ENCODE measurements at regions not wholly inside any gene's neighbourhood (a gene's known extent, or its start where the extent isn't known, plus 50 kb on each side); places are given as distances from the start of the nearest gene placed in this dataset.

GRCh38 chr22:49688516-49689254, 139.0 kb downstream of the BRD1 start:
- TF ChIP-seq TCF7L2 (IDR thresholded peaks at IDR 0.05; ENCODE audit: borderline replicate concordance, extremely low read depth, insufficient read depth, insufficient read length) (no peak), ZBTB33 (IDR thresholded peaks at IDR 0.05; ENCODE audit: extremely low read depth, insufficient replicate concordance, low read length) (no peak), POLR2A (IDR thresholded peaks at IDR 0.05; ENCODE audit: borderline replicate concordance, extremely low read depth, insufficient read depth, insufficient read length) (no peak), SP1 (IDR thresholded peaks at IDR 0.05; ENCODE audit: low read depth) (no peak), EZH2 (IDR thresholded peaks at IDR 0.05) (no peak), ELF1 (IDR thresholded peaks at IDR 0.05; ENCODE audit: borderline replicate concordance, low read depth) (no peak), MAX (IDR thresholded peaks at IDR 0.05) (no peak), SIN3A (IDR thresholded peaks at IDR 0.05; ENCODE audit: low read depth) (no peak), EZH2phosphoT487 (IDR thresholded peaks at IDR 0.05; ENCODE audit: borderline replicate concordance) (no peak), CBX3 (IDR thresholded peaks at IDR 0.05; ENCODE audit: low read depth) (no peak), YY1 (IDR thresholded peaks at IDR 0.05; ENCODE audit: extremely low read depth, insufficient replicate concordance, low read depth, low read length) (no peak), SRF (IDR thresholded peaks at IDR 0.05; ENCODE audit: low read depth) (no peak)
- TF ChIP-seq, protein P1, sequence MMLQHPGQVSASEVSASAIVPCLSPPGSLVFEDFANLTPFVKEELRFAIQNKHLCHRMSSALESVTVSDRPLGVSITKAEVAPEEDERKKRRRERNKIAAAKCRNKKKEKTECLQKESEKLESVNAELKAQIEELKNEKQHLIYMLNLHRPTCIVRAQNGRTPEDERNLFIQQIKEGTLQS (IDR thresholded peaks at IDR 0.05) = no peak
- no peak overlapping the region for H3K4me3 ChIP-seq (replicated peaks in 1 of 2; ENCODE audit: low read depth in 1 of 2, low read length in 2 of 2)
- no peak overlapping the region for H3K4me2 ChIP-seq (ENCODE audit: low read length)
- ChIA-PET POLR2A (no interaction called here), RAD21 (ENCODE audit: low non-redundant PET in 1 of 2, low total read pairs in 2 of 2, uncharacterized antibody in 2 of 2, unreplicated experiment in 2 of 2) (no interaction called here), CTCF (no interaction called here)
- H3K27me3 ChIP-seq (ENCODE audit: insufficient read depth, low read length) = peaks cover 60% of the 10 kb centered on the region
- H3K9me2 ChIP-seq (ENCODE audit: insufficient read depth) = no peaks in the 10 kb centered on the region
- H3K9ac ChIP-seq (ENCODE audit: low read length) = no peak overlapping the region
- H3K4me1 ChIP-seq (ENCODE audit: control insufficient read depth in 1 of 2, insufficient read depth in 2 of 2, low read length in 2 of 2) = no peaks in the 10 kb centered on the region
- ATAC-seq = no peak
- DNase-seq (ENCODE audit: low read depth, low spot score) = no peak
- no TSS peak for BruUV-seq (replicated peaks)
- no peak overlapping the region for H3K27ac ChIP-seq (ENCODE audit: low read depth, low read length)
- no peaks in the 10 kb centered on the region for H3K79me2 ChIP-seq (ENCODE audit: insufficient read depth, low read length)
- intact Hi-C loops (cut with micrococcal nuclease) = no loop called here
- no peaks in the 10 kb centered on the region for H3K36me3 ChIP-seq (ENCODE audit: control insufficient read depth in 1 of 2, insufficient read depth in 2 of 2, low read length in 2 of 2)
- H4K20me1 ChIP-seq (ENCODE audit: insufficient read depth) = no peaks in the 10 kb centered on the region
- H3K9me3 ChIP-seq (ENCODE audit: control insufficient read depth in 1 of 2, insufficient read depth in 1 of 2, low read depth in 1 of 2, low read length in 2 of 2) = no peaks in the 10 kb centered on the region
- no peak overlapping the region for H2AFZ ChIP-seq (ENCODE audit: low read depth, low read length, poor library complexity, severe bottlenecking)
